MCF 10A (cell line): ENCODE measurements at regions not wholly inside any gene's neighbourhood (a gene's known extent, or its start where the extent isn't known, plus 50 kb on each side); places are given as distances from the start of the nearest gene placed in this dataset.
"Not testable (repeated sequence)": the region's sequence is repeated elsewhere in the genome, so short reads cannot be mapped to it uniquely, and the experiment has no call there.

ENCODE experiments used
- BruUV-seq: library from RNA; stranded (reverse); fragments of 400-500 nt; replicated peaks from 2 replicates; lab custom pipeline; 2021; lab: Mats Ljungman, UMichigan
- CTCF ChIA-PET: fragments of 300-600 bp; sonication (Branson Sonifier 250); formaldehyde crosslinking; extraction: SDS; loops from one replicate; lab custom pipeline; 2021; ENCODE audit warnings: antibody characterized with exemption, inconsistent platforms; lab: Yijun Ruan, JAX
- POLR2A ChIA-PET: fragments of 300-600, 350-650 bp; sonication (Branson Sonifier 250); formaldehyde crosslinking; extraction: SDS; loops from one replicate; lab custom pipeline; 2020; ENCODE audit warnings: antibody characterized with exemption, inconsistent platforms; lab: Yijun Ruan, JAX
- DNase-seq: peaks from one replicate; pipeline ENCODE4 v3.0.0-alpha.2; 2018; ENCODE audit not compliant: unreplicated experiment
- H3K27ac Mint-ChIP-seq: one replicate; pipeline ENCODE4 v1.8.0; 2022; ENCODE audit warnings: mild to moderate bottlenecking, low read depth, mixed read lengths; ENCODE audit not compliant: unreplicated experiment
- H3K27me3 Mint-ChIP-seq: one replicate; pipeline ENCODE4 v1.8.0; 2022; ENCODE audit warnings: mixed read lengths; ENCODE audit not compliant: insufficient read depth, unreplicated experiment
- H3K36me3 Mint-ChIP-seq: one replicate; pipeline ENCODE4 v1.8.0; 2022; ENCODE audit warnings: mild to moderate bottlenecking, moderate library complexity, mixed read lengths; ENCODE audit not compliant: insufficient read depth, unreplicated experiment
- H3K4me1 Mint-ChIP-seq: one replicate; pipeline ENCODE4 v1.8.0; 2022; ENCODE audit warnings: mixed read lengths; ENCODE audit not compliant: insufficient read depth, unreplicated experiment
- H3K4me3 Mint-ChIP-seq: one replicate; pipeline ENCODE4 v1.8.0; 2022; ENCODE audit warnings: mild to moderate bottlenecking, moderate library complexity, mixed read lengths; ENCODE audit not compliant: unreplicated experiment
- H3K9me3 Mint-ChIP-seq: one replicate; pipeline ENCODE4 v1.8.0; 2022; ENCODE audit warnings: mixed read lengths; ENCODE audit not compliant: unreplicated experiment
- intact Hi-C: fragments of 100-400 bp; cut with micrococcal nuclease; formaldehyde crosslinking; loops from 2 replicates; pipeline ENCODE4 v1.14.1; 2022
- TF ChIP-seq, protein P1 (sequence below): fragments of 200-600 bp; IDR thresholded peaks from one replicate; pipeline ENCODE4 v1.8.0; 2022; ENCODE audit warnings: antibody characterized with exemption, mild to moderate bottlenecking; ENCODE audit not compliant: unreplicated experiment

- intact Hi-C loops, DNase-seq, CTCF ChIA-PET, H3K4me3 Mint-ChIP-seq, H3K36me3 Mint-ChIP-seq, BruUV-seq, H3K27ac Mint-ChIP-seq, H3K4me1 Mint-ChIP-seq, POLR2A ChIA-PET: not testable (repeated sequence)
- H3K27me3 Mint-ChIP-seq = peaks cover 43% of the 10 kb centered on the region
- H3K9me3 Mint-ChIP-seq = peaks cover 23% of the 10 kb centered on the region
Measured at GRCh38 chrX:23458957-23459356, 124.3 kb downstream of the PTCHD1 start.

GRCh38 chrX:23465105-23465791 is 130.6 kb downstream of the PTCHD1 start:
- Mint-ChIP-seq H3K27me3 (peaks cover 39% of the 10 kb centered on the region), H3K4me3 (no peak overlapping the region), H3K27ac (no peak overlapping the region), H3K4me1 (no peaks in the 10 kb centered on the region), H3K36me3 (no peaks in the 10 kb centered on the region), H3K9me3 (peaks cover 28% of the 10 kb centered on the region)
- ChIA-PET CTCF (interaction anchor here (0.7 to 1.1 kb wide), 3 partner anchors 16 to 1239 kb away, joined by 3 read pairs; no protein-coding TSS in a partner anchor), POLR2A (interaction anchor here (0.7 kb wide), 1 partner anchor 21 kb away, joined by 4 read pairs; no protein-coding TSS in a partner anchor)
- DNase-seq = no peak
- intact Hi-C loops = no loop called here
- TF ChIP-seq, protein P1, sequence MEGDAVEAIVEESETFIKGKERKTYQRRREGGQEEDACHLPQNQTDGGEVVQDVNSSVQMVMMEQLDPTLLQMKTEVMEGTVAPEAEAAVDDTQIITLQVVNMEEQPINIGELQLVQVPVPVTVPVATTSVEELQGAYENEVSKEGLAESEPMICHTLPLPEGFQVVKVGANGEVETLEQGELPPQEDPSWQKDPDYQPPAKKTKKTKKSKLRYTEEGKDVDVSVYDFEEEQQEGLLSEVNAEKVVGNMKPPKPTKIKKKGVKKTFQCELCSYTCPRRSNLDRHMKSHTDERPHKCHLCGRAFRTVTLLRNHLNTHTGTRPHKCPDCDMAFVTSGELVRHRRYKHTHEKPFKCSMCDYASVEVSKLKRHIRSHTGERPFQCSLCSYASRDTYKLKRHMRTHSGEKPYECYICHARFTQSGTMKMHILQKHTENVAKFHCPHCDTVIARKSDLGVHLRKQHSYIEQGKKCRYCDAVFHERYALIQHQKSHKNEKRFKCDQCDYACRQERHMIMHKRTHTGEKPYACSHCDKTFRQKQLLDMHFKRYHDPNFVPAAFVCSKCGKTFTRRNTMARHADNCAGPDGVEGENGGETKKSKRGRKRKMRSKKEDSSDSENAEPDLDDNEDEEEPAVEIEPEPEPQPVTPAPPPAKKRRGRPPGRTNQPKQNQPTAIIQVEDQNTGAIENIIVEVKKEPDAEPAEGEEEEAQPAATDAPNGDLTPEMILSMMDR = no peak
- BruUV-seq = no TSS peak

DNA sequence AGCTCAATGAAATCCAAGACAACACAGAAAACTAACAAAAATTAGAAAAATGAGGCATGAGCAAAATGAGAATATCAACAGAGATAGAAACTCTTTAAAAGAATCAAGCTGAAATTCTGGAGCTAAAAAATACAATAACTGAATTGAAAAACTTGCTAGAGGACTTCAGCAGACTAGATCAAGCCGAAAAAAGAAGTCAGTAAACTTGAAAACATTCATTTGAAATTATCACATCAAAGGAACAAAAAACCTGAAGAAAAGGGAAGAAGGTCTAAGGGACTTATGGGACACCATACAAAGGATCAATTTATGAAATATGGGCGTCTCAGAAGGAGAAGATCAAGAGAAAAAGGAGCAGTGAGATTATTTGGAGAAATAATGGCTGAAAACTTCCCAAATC is 131.3 kb downstream of the PTCHD1 start:
- Mint-ChIP-seq H3K27me3 (peaks cover 35% of the 10 kb centered on the region), H3K27ac (no peak overlapping the region), H3K4me3 (no peak overlapping the region), H3K9me3 (peaks cover 21% of the 10 kb centered on the region), H3K4me1 (no peaks in the 10 kb centered on the region), H3K36me3 (no peaks in the 10 kb centered on the region)
- no peak for DNase-seq
- intact Hi-C loops = no loop called here
- ChIA-PET CTCF (interaction anchor here (0.7 to 1.1 kb wide), 3 partner anchors 17 to 809 kb away, joined by 3 to 7 read pairs (median 3); no protein-coding TSS in a partner anchor), POLR2A (interaction anchor here (0.6 to 0.7 kb wide), 2 partner anchors 20 to 241 kb away, joined by 4 read pairs; no protein-coding TSS in a partner anchor)
- TF ChIP-seq, protein P1 = no peak
- BruUV-seq = no TSS peak

DNA sequence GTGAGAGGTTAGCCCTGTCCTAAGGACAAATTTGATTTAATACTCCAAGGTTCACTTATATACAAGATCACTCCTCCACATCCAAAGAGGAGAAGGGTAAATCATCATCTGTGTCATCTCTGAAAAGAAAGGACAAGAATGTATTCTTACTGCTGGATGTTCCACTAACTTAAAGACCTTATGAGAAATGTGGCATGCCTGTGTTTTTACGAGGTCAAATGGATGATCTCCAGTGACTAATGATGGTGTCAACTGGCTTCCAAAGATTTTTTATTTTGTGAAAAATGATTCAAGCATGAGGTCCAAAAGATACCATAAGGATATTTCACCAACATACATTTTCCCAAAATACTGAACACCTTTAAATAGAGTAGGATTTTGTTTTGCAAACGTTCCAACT is 143.4 kb downstream of the PTCHD1 start:
- no TSS peak for BruUV-seq
- intact Hi-C loops = no loop called here
- POLR2A ChIA-PET = no interaction called here

More for the DNA sequence above, 143.4 kb downstream of the PTCHD1 start:
- Mint-ChIP-seq H3K9me3 (peaks cover 7% of the 10 kb centered on the region), H3K4me3 (no peak overlapping the region), H3K27me3 (peaks cover 37% of the 10 kb centered on the region), H3K27ac (no peak overlapping the region), H3K36me3 (no peaks in the 10 kb centered on the region), H3K4me1 (no peaks in the 10 kb centered on the region)
- TF ChIP-seq, protein P1 = no peak
- no peak for DNase-seq
- CTCF ChIA-PET = no interaction called here
